ENCODE measurements at regions not wholly inside any gene's neighbourhood (a gene's known extent, or its start where the extent isn't known, plus 50 kb on each side); places are given as distances from the start of the nearest gene placed in this dataset.
A peak's percentile ranks its signal among the peaks of the same experiment; 100 is the strongest.

DNA sequence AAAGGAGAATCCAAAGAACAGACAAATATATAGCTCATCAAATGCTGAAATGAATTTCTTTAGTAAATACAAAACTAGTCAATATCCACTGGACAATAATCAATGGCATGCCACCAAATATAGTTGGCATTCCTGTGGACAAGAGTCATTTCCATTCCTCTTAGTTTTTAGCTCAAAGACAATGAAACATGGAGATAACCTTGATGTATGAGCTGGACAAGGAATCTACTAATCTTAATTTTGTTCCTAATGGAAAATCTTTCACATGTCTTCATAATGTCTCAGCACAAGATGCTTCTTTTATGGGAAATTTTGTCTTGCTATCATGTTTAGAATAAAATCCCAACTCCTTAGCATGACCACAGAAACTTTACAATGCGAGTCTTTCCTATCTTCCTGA lies 87.8 kb downstream of the PFDN4 start:
- Histone ChIP-seq H3K9me3 (ENCODE audit: low read depth) (no peaks in the 10 kb centered on the region), H3K9me2 (ENCODE audit: insufficient read depth) (no peaks in the 10 kb centered on the region), H2AFZ (no peak overlapping the region), H3K4me2 (ENCODE audit: unreplicated experiment) (no peak overlapping the region), H3K79me2 (ENCODE audit: insufficient read depth) (no peaks in the 10 kb centered on the region), H4K20me1 (ENCODE audit: insufficient read depth) (no peaks in the 10 kb centered on the region), H3K27me3 (replicated peaks; ENCODE audit: insufficient read depth) (no peaks in the 10 kb centered on the region), H3K4me3 (no peak overlapping the region), H3K9ac (no peak overlapping the region), H3F3A (ENCODE audit: insufficient read depth) (no peaks in the 10 kb centered on the region), H3K4me1 (ENCODE audit: insufficient read depth) (peaks cover 8% of the 10 kb centered on the region; the same call in 1 of the 2 replicates), H3K27ac (no peak overlapping the region), H3K36me3 (ENCODE audit: low read depth) (no peaks in the 10 kb centered on the region)
- no peak for TF ChIP-seq EZH2 (IDR thresholded peaks at IDR 0.05; ENCODE audit: insufficient read depth, poor library complexity, severe bottlenecking)
- no peak for TF ChIP-seq EZH2phosphoT487 (IDR thresholded peaks at IDR 0.05; ENCODE audit: insufficient read depth, low read depth)
- 88 to 89% methylated on average over 1 of the region's 1 CpG for WGBS, 2 experiments (ENCODE audit: low coverage in 1 of 2, low lambda C conversion rate in 2 of 2, missing lambda C conversion rate in 2 of 2)
- in situ Hi-C loops (cut with MboI) = no loop called here
- DNase-seq = no peak

DNA sequence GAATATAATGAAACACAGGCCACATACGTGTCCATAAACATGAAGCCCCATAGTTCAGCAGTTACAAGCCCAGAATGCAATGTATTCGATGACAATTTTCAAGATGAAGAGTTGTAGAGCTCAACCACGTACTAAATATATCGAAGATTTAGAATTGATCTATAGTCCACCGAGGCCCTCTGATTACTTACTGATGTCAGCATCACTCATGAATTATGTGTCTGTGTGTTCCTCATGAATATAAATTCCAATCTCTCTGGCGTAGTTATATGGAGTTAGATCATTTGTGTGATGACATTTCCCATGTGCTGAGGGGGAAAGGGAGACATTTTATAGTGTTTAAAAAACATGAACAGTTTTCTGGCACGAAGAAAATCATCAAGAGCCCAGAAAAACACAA lies 97.5 kb downstream of the PFDN4 start:
- no peak overlapping the region for H3K4me3 ChIP-seq
- DNase-seq = no peak

DNA sequence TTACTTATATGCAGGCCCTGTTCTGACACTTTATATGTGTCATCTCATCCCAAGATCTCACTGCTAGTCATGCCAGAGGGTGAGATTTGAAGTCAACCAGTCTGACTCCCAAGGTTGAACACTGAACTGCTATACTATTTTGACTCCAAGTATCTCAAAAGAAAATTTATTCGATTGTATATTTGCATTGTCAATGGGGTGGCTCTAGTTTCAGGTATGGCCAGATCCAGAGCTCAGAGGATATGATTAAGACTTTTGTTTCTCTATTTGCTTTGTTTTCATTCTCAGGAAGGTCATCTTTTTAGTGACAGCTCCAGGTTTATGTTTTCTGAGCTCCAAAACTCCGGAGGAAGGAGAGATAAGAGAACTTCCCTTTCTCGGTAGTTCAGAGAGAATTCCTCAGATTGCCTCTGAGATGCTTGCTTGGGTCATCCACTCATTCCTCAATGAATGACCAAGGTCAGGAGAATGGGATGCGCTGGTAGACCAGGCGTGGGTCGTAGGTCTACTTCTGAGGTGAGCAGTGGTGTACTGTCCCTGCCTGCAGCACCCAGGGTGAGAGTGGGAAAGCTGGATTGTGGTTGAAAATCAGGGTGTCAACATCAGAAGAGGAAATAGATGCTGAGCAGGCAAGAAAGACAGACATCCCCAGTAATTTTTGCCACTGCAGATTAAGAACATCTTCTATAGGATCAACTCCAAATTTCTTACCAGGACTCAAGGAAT lies 99.3 kb downstream of the PFDN4 start:
- H3K9me3 ChIP-seq (ENCODE audit: low read depth) = no peaks in the 10 kb centered on the region
- H3K4me1 ChIP-seq (ENCODE audit: insufficient read depth) = no peaks in the 10 kb centered on the region
- no peaks in the 10 kb centered on the region for H3K27me3 ChIP-seq (replicated peaks; ENCODE audit: insufficient read depth)
- no peak overlapping the region for H3K27ac ChIP-seq
- H3K4me3 ChIP-seq = no peak overlapping the region
- no peaks in the 10 kb centered on the region for H3K36me3 ChIP-seq (ENCODE audit: low read depth)
- no peaks in the 10 kb centered on the region for H3F3A ChIP-seq (ENCODE audit: insufficient read depth)
- in situ Hi-C loops (cut with MboI) = no loop called here
- 59 to 67% methylated on average over 6 of the region's 6 CpGs for WGBS, 2 experiments (ENCODE audit: low coverage in 1 of 2, low lambda C conversion rate in 2 of 2, missing lambda C conversion rate in 2 of 2)
- no peak overlapping the region for H3K9ac ChIP-seq
- H3K9me2 ChIP-seq (ENCODE audit: insufficient read depth) = no peaks in the 10 kb centered on the region
- DNase-seq = no peak
- no peak overlapping the region for H2AFZ ChIP-seq
- H3K79me2 ChIP-seq (ENCODE audit: insufficient read depth) = no peaks in the 10 kb centered on the region
- H4K20me1 ChIP-seq (ENCODE audit: insufficient read depth) = no peaks in the 10 kb centered on the region
- TF ChIP-seq EZH2 (IDR thresholded peaks at IDR 0.05; ENCODE audit: insufficient read depth, poor library complexity, severe bottlenecking) = no peak
- TF ChIP-seq EZH2phosphoT487 (IDR thresholded peaks at IDR 0.05; ENCODE audit: insufficient read depth, low read depth) = no peak
- H3K4me2 ChIP-seq (ENCODE audit: unreplicated experiment) = no peak overlapping the region

More for the DNA sequence above, 97.5 kb downstream of the PFDN4 start:
- Histone ChIP-seq H3K9ac (no peak overlapping the region), H2AFZ (peak overlapping the region; percentile 22; the same call in 1 of the 2 replicates), H4K20me1 (ENCODE audit: insufficient read depth) (no peaks in the 10 kb centered on the region), H3K79me2 (ENCODE audit: insufficient read depth) (no peaks in the 10 kb centered on the region), H3K9me3 (ENCODE audit: low read depth) (no peaks in the 10 kb centered on the region), H3K4me1 (ENCODE audit: insufficient read depth) (no peaks in the 10 kb centered on the region), H3K27ac (no peak overlapping the region), H3K36me3 (ENCODE audit: low read depth) (no peaks in the 10 kb centered on the region), H3K27me3 (replicated peaks; ENCODE audit: insufficient read depth) (no peaks in the 10 kb centered on the region), H3K4me2 (ENCODE audit: unreplicated experiment) (no peak overlapping the region), H3F3A (ENCODE audit: insufficient read depth) (no peaks in the 10 kb centered on the region), H3K9me2 (ENCODE audit: insufficient read depth) (no peaks in the 10 kb centered on the region)
- TF ChIP-seq EZH2 (IDR thresholded peaks at IDR 0.05; ENCODE audit: insufficient read depth, poor library complexity, severe bottlenecking) = no peak
- no peak for TF ChIP-seq EZH2phosphoT487 (IDR thresholded peaks at IDR 0.05; ENCODE audit: insufficient read depth, low read depth)
- in situ Hi-C loops (cut with MboI) = no loop called here
- 19% methylated on average over 7 of the region's 7 CpGs for WGBS, 2 experiments (ENCODE audit: low coverage in 1 of 2, low lambda C conversion rate in 2 of 2, missing lambda C conversion rate in 2 of 2)

DNA sequence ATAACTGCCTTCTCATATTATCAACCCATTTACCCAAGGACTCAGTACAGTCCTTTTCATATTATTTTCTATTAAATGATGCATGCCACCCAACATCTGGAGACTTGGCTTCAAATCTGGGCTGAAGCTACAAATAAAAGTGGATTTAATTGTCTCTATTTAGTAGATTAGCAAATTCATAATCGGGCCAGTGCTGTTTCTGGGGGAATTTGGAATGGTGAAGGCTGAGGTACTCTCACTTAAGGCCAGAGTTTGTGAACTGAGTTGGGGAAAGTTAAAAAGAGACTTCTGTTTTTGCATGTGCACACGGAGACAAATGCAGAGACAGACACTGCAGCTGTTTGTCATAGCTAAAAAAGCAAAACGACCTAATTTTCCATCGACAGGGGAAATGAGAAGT lies 100.9 kb downstream of the PFDN4 start:
- Histone ChIP-seq H3K79me2 (ENCODE audit: insufficient read depth) (no peaks in the 10 kb centered on the region), H3K4me1 (ENCODE audit: insufficient read depth) (no peaks in the 10 kb centered on the region), H3K27ac (no peak overlapping the region), H3K9me3 (ENCODE audit: low read depth) (no peaks in the 10 kb centered on the region), H4K20me1 (ENCODE audit: insufficient read depth) (no peaks in the 10 kb centered on the region), H3K4me3 (no peak overlapping the region), H3K36me3 (ENCODE audit: low read depth) (no peaks in the 10 kb centered on the region), H3K27me3 (replicated peaks; ENCODE audit: insufficient read depth) (no peaks in the 10 kb centered on the region), H2AFZ (peak overlapping the region; percentile 40; the same call in 1 of the 2 replicates), H3F3A (ENCODE audit: insufficient read depth) (no peaks in the 10 kb centered on the region), H3K9ac (no peak overlapping the region), H3K4me2 (ENCODE audit: unreplicated experiment) (no peak overlapping the region), H3K9me2 (ENCODE audit: insufficient read depth) (no peaks in the 10 kb centered on the region)
- WGBS, 2 experiments (ENCODE audit: low coverage in 1 of 2, low lambda C conversion rate in 2 of 2, missing lambda C conversion rate in 2 of 2) = 10% methylated on average over 4 of the region's 4 CpGs
- in situ Hi-C loops (cut with MboI) = no loop called here
- DNase-seq = no peak
- TF ChIP-seq EZH2phosphoT487 (IDR thresholded peaks at IDR 0.05; ENCODE audit: insufficient read depth, low read depth) = no peak
- TF ChIP-seq EZH2 (IDR thresholded peaks at IDR 0.05; ENCODE audit: insufficient read depth, poor library complexity, severe bottlenecking) = no peak

Data from GM23248 (cell line).